ENCODE measurements at regions not wholly inside any gene's neighbourhood (a gene's known extent, or its start where the extent isn't known, plus 50 kb on each side); places are given as distances from the start of the nearest gene placed in this dataset.
"Not testable (repeated sequence)": the region's sequence is repeated elsewhere in the genome, so short reads cannot be mapped to it uniquely, and the experiment has no call there.

- no peak for DNase-seq (ENCODE audit: low read depth)
Observed at GRCh38 chr10:9390516-9390915, 1336.0 kb downstream of the GATA3 start.

GRCh38 chr10:9399275-9399983, 1344.9 kb downstream of the GATA3 start:
- no peak for DNase-seq (ENCODE audit: low read depth)

GRCh38 chr10:9402067-9402466, 1347.6 kb downstream of the GATA3 start:
- DNase-seq (ENCODE audit: low read depth): not testable (repeated sequence)

- DNase-seq (ENCODE audit: low read depth): not testable (repeated sequence)
Observed at GRCh38 chr10:9402507-9403195, 1348.2 kb downstream of the GATA3 start.

- DNase-seq (ENCODE audit: low read depth): not testable (repeated sequence)
Observed at GRCh38 chr10:9407201-9407600, 1352.7 kb downstream of the GATA3 start.

GRCh38 chr10:9416331-9416730, 1361.8 kb downstream of the GATA3 start:
- no peak for DNase-seq (ENCODE audit: low read depth)

GRCh38 chr10:9419757-9420156, 1365.3 kb downstream of the GATA3 start:
- no peak for DNase-seq (ENCODE audit: low read depth)

GRCh38 chr10:9427209-9427608, 1372.7 kb downstream of the GATA3 start:
- DNase-seq (ENCODE audit: low read depth): no peak

- DNase-seq (ENCODE audit: low read depth): peak; percentile 16
Observed at GRCh38 chr10:9437131-9437530, 1382.6 kb downstream of the GATA3 start.

GRCh38 chr10:9443758-9444157, 1389.3 kb downstream of the GATA3 start:
- no peak for DNase-seq (ENCODE audit: low read depth)

GRCh38 chr10:9449530-9449929, 1395.0 kb downstream of the GATA3 start:
- no peak for DNase-seq (ENCODE audit: low read depth)

- no peak for DNase-seq (ENCODE audit: low read depth)
Observed at GRCh38 chr10:9450801-9451200, 1396.3 kb downstream of the GATA3 start.

- no peak for DNase-seq (ENCODE audit: low read depth)
Observed at GRCh38 chr10:9451211-9451773, 1396.8 kb downstream of the GATA3 start.

- no peak for DNase-seq (ENCODE audit: low read depth)
Observed at GRCh38 chr10:9452056-9452455, 1397.6 kb downstream of the GATA3 start.

- not testable (repeated sequence) for DNase-seq (ENCODE audit: low read depth)
Observed at GRCh38 chr10:9453871-9454270, 1399.4 kb downstream of the GATA3 start.

- DNase-seq (ENCODE audit: low read depth): no peak
Observed at GRCh38 chr10:9469663-9470205, 1415.2 kb downstream of the GATA3 start.

GRCh38 chr10:9470581-9470980, 1416.1 kb downstream of the GATA3 start:
- no peak for DNase-seq (ENCODE audit: low read depth)

- no peak for DNase-seq (ENCODE audit: low read depth)
Observed at GRCh38 chr10:9501944-9502343, 1447.5 kb downstream of the GATA3 start.

GRCh38 chr10:9504227-9504626, 1449.7 kb downstream of the GATA3 start:
- no peak for DNase-seq (ENCODE audit: low read depth)

GRCh38 chr10:9505546-9505945, 1451.1 kb downstream of the GATA3 start:
- no peak for DNase-seq (ENCODE audit: low read depth)

- no peak for DNase-seq (ENCODE audit: low read depth)
Observed at GRCh38 chr10:9508606-9509005, 1454.1 kb downstream of the GATA3 start.

- no peak for DNase-seq (ENCODE audit: low read depth)
Observed at GRCh38 chr10:9510626-9511025, 1456.1 kb downstream of the GATA3 start.

- DNase-seq (ENCODE audit: low read depth): no peak
Observed at GRCh38 chr10:9515922-9516321, 1461.4 kb downstream of the GATA3 start.
